ENCODE measurements at regions not wholly inside any gene's neighbourhood (a gene's known extent, or its start where the extent isn't known, plus 50 kb on each side); places are given as distances from the start of the nearest gene placed in this dataset.

DNA sequence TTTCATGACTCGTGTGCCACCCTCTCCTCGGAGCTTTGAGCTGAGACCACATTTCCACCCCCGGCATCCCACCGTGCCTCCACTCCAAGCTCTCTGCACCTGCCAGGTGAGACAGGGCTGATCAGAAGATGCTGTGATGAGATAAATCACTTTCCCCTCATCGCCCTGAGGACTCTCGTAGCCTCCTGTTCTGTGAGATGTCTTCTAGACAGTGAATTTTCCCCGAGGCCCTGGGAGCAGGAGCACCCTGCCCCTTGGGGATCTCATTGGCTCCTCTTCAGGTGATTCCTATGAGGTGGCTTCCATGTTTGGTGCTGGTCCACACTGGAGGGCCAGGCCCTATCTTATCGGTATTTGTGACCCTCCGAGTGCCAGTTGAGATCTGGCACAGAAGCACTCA is 154.0 kb upstream of the TSHZ3 start (continued):
- no peak for TF ChIP-seq SRF (IDR thresholded peaks at IDR 0.05; ENCODE audit: low read depth, low read length)
- TF ChIP-seq, protein P1, sequence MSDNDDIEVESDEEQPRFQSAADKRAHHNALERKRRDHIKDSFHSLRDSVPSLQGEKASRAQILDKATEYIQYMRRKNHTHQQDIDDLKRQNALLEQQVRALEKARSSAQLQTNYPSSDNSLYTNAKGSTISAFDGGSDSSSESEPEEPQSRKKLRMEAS (IDR thresholded peaks at IDR 0.05), result no peak
- TF ChIP-seq NRF1 (IDR thresholded peaks at IDR 0.05; ENCODE audit: low read depth, low read length), result no peak
- TF ChIP-seq TBP (IDR thresholded peaks at IDR 0.05; ENCODE audit: low read depth, low read length), result no peak
